ENCODE measurements at regions not wholly inside any gene's neighbourhood (a gene's known extent, or its start where the extent isn't known, plus 50 kb on each side); places are given as distances from the start of the nearest gene placed in this dataset.

GRCh38 chr18:6497543-6497942, 82.8 kb upstream of the L3MBTL4 start:
- TF ChIP-seq, protein P1, sequence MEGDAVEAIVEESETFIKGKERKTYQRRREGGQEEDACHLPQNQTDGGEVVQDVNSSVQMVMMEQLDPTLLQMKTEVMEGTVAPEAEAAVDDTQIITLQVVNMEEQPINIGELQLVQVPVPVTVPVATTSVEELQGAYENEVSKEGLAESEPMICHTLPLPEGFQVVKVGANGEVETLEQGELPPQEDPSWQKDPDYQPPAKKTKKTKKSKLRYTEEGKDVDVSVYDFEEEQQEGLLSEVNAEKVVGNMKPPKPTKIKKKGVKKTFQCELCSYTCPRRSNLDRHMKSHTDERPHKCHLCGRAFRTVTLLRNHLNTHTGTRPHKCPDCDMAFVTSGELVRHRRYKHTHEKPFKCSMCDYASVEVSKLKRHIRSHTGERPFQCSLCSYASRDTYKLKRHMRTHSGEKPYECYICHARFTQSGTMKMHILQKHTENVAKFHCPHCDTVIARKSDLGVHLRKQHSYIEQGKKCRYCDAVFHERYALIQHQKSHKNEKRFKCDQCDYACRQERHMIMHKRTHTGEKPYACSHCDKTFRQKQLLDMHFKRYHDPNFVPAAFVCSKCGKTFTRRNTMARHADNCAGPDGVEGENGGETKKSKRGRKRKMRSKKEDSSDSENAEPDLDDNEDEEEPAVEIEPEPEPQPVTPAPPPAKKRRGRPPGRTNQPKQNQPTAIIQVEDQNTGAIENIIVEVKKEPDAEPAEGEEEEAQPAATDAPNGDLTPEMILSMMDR (IDR thresholded peaks at IDR 0.05; ENCODE audit: control insufficient read depth, extremely low read depth, insufficient read depth), result no peak
- no peak overlapping the region for H3K4me3 ChIP-seq (ENCODE audit: low read depth, low read length)
- no peak for DNase-seq (ENCODE audit: low read depth)

GRCh38 chr18:6498289-6498856, 83.7 kb upstream of the L3MBTL4 start:
- no peak overlapping the region for H3K4me3 ChIP-seq (ENCODE audit: low read depth, low read length)
- DNase-seq (ENCODE audit: low read depth), result no peak
- TF ChIP-seq, protein P1 (IDR thresholded peaks at IDR 0.05; ENCODE audit: control insufficient read depth, extremely low read depth, insufficient read depth), result no peak

GRCh38 chr18:6504605-6505497, 90.1 kb upstream of the L3MBTL4 start:
- TF ChIP-seq, protein P1 (IDR thresholded peaks at IDR 0.05; ENCODE audit: control insufficient read depth, extremely low read depth, insufficient read depth), result no peak
- no peak for DNase-seq (ENCODE audit: low read depth)

GRCh38 chr18:6505498-6505875, 90.8 kb upstream of the L3MBTL4 start:
- no peak for DNase-seq (ENCODE audit: low read depth)
- H3K4me3 ChIP-seq (ENCODE audit: low read depth, low read length), result no peak overlapping the region
- TF ChIP-seq, protein P1 (IDR thresholded peaks at IDR 0.05; ENCODE audit: control insufficient read depth, extremely low read depth, insufficient read depth), result no peak

More at GRCh38 chr18:6504605-6505497, 90.1 kb upstream of the L3MBTL4 start:
- no peak overlapping the region for H3K4me3 ChIP-seq (ENCODE audit: low read depth, low read length)

- H3K4me3 ChIP-seq (ENCODE audit: low read depth, low read length), result no peak overlapping the region
- DNase-seq (ENCODE audit: low read depth), result peak; percentile 28
- TF ChIP-seq, protein P1 (IDR thresholded peaks at IDR 0.05; ENCODE audit: control insufficient read depth, extremely low read depth, insufficient read depth), result no peak
Measured at GRCh38 chr18:6509417-6509816, 94.7 kb upstream of the L3MBTL4 start.

DNA sequence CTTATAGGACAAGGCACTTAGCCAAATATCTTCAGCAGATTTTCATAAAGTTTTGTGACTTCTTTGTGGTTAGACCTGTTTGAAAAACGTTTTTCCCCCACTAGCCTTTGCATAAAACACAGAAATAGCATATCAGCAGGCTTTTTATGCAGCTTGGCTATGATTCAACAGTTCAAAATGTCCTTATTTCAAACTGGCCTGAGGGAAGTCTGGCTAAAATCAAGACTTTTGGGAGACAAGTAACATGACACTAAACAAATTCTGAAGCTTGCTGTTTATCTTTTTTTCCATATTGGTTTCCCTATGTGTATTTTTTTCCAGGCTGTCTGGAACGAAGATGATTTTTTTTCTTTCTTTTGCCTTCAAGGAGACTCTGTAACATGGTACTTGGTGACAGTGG, 95.1 kb upstream of the L3MBTL4 start:
- DNase-seq (ENCODE audit: low read depth), result no peak
- TF ChIP-seq, protein P1 (IDR thresholded peaks at IDR 0.05; ENCODE audit: control insufficient read depth, extremely low read depth, insufficient read depth), result no peak
- H3K4me3 ChIP-seq (ENCODE audit: low read depth, low read length), result no peak overlapping the region
